Mesendoderm (in vitro differentiated cells): ENCODE measurements at regions not wholly inside any gene's neighbourhood (a gene's known extent, or its start where the extent isn't known, plus 50 kb on each side); places are given as distances from the start of the nearest gene placed in this dataset.

ENCODE experiments used
- DNase-seq: peaks from one replicate; pipeline ENCODE4 v3.0.0; 2013
- H2AK5ac ChIP-seq: 2 replicates; pipeline ENCODE4 v1.6.1; 2013; ENCODE audit warnings: low read length, inconsistent platforms
- H2BK120ac ChIP-seq: 2 replicates; pipeline ENCODE4 v1.6.1; 2013; ENCODE audit warnings: low read depth, mild to moderate bottlenecking, low read length, moderate library complexity, mixed read lengths
- H2BK15ac ChIP-seq: replicated peaks from 2 replicates; pipeline ENCODE4 v1.6.1; 2013; ENCODE audit warnings: low read depth, mild to moderate bottlenecking, moderate library complexity
- H2BK5ac ChIP-seq: 2 replicates; pipeline ENCODE4 v1.6.1; 2013; ENCODE audit warnings: low read length, inconsistent platforms
- H3K18ac ChIP-seq: 2 replicates; pipeline ENCODE4 v1.6.1; 2013; ENCODE audit warnings: mild to moderate bottlenecking, low read length, mixed read lengths
- H3K23ac ChIP-seq: one replicate; pipeline ENCODE4 v1.6.1; 2013; ENCODE audit warnings: low read length
- H3K27ac ChIP-seq: 2 replicates; pipeline ENCODE4 v1.5.1; 2013; ENCODE audit warnings: low read depth, mild to moderate bottlenecking, inconsistent platforms, low read length, moderate library complexity
- H3K27me3 ChIP-seq: 2 replicates; pipeline ENCODE4 v1.6.1; 2013; ENCODE audit warnings: low read length, control low read depth, mild to moderate bottlenecking, inconsistent platforms; ENCODE audit not compliant: insufficient read depth, poor library complexity
- H3K36me3 ChIP-seq: 2 replicates; pipeline ENCODE4 v1.6.1; 2013; ENCODE audit warnings: low read length, inconsistent platforms; ENCODE audit not compliant: control insufficient read depth, insufficient read depth
- H3K4ac ChIP-seq: one replicate; pipeline ENCODE4 v1.6.1; 2013; ENCODE audit warnings: low read depth, mild to moderate bottlenecking, low read length, moderate library complexity
- H3K4me1 ChIP-seq: 2 replicates; pipeline ENCODE4 v1.6.1; 2013; ENCODE audit warnings: low read depth, low read length, inconsistent platforms; ENCODE audit not compliant: control insufficient read depth
- H3K4me2 ChIP-seq: 2 replicates; pipeline ENCODE4 v1.6.1; 2013; ENCODE audit warnings: low read length
- H3K4me3 ChIP-seq: 2 replicates; pipeline ENCODE4 v1.5.1; 2013; ENCODE audit warnings: mild to moderate bottlenecking, low read length
- H3K56ac ChIP-seq: one replicate; pipeline ENCODE4 v1.6.1; 2013; ENCODE audit warnings: low read length
- H3K79me1 ChIP-seq: 2 replicates; pipeline ENCODE4 v1.6.1; 2013; ENCODE audit warnings: low read length, inconsistent platforms
- H3K79me2 ChIP-seq: 2 replicates; pipeline ENCODE4 v1.6.1; 2013; ENCODE audit warnings: mild to moderate bottlenecking, low read length; ENCODE audit not compliant: control insufficient read depth, insufficient read depth
- H3K9ac ChIP-seq: 2 replicates; pipeline ENCODE4 v1.6.1; 2013; ENCODE audit warnings: low read length, inconsistent platforms
- H4K5ac ChIP-seq: one replicate; pipeline ENCODE4 v1.6.1; 2013; ENCODE audit warnings: low read length
- H4K8ac ChIP-seq: one replicate; pipeline ENCODE4 v1.6.1; 2013; ENCODE audit warnings: low read depth, mild to moderate bottlenecking, control low read depth, low read length, moderate library complexity
- WGBS: extraction: QIAGEN DNeasy Blood & Tissue Kit; methylation state at CpG from one replicate; pipeline ENCODE4 v1.1.7; 2013; ENCODE audit warnings: low lambda C conversion rate, missing lambda C conversion rate; ENCODE audit not compliant: insufficient coverage; ENCODE audit errors: extremely low coverage; 5-methylcytosine and 5-hydroxymethylcytosine counted together

GRCh38 chr3:153379516-153379915 lies 217.5 kb downstream of the RAP2B start:
- no peaks in the 10 kb centered on the region for H3K36me3 ChIP-seq
- H4K8ac ChIP-seq, result no peak overlapping the region
- no peak overlapping the region for H2BK15ac ChIP-seq
- H3K4ac ChIP-seq, result no peak overlapping the region
- H3K4me3 ChIP-seq, result no peak overlapping the region
- H4K5ac ChIP-seq, result no peak overlapping the region
- no peak overlapping the region for H2BK5ac ChIP-seq
- no peak overlapping the region for H3K18ac ChIP-seq
- no peaks in the 10 kb centered on the region for H3K79me1 ChIP-seq
- no peak overlapping the region for H2AK5ac ChIP-seq
- no peaks in the 10 kb centered on the region for H3K4me1 ChIP-seq
- H3K27ac ChIP-seq, result no peak overlapping the region
- no peak overlapping the region for H3K9ac ChIP-seq
- no peak overlapping the region for H2BK120ac ChIP-seq
- no peaks in the 10 kb centered on the region for H3K27me3 ChIP-seq
- H3K23ac ChIP-seq, result no peak overlapping the region
- no peaks in the 10 kb centered on the region for H3K79me2 ChIP-seq
- H3K4me2 ChIP-seq, result no peak overlapping the region
- no peak for DNase-seq
- H3K56ac ChIP-seq, result no peak overlapping the region
- no CpG with 5 or more reads among the region's 1 CpG for WGBS

GRCh38 chr3:153385343-153385742 lies 223.3 kb downstream of the RAP2B start:
- Histone ChIP-seq H3K18ac (no peak overlapping the region), H2BK15ac (no peak overlapping the region), H3K79me2 (no peaks in the 10 kb centered on the region), H3K9ac (no peak overlapping the region), H3K4me2 (no peak overlapping the region), H3K4ac (no peak overlapping the region), H4K5ac (no peak overlapping the region), H3K23ac (no peak overlapping the region), H2BK120ac (no peak overlapping the region), H2BK5ac (no peak overlapping the region), H3K56ac (no peak overlapping the region), H3K4me1 (no peaks in the 10 kb centered on the region), H3K79me1 (no peaks in the 10 kb centered on the region), H3K4me3 (no peak overlapping the region), H3K27me3 (no peaks in the 10 kb centered on the region), H3K36me3 (no peaks in the 10 kb centered on the region), H4K8ac (no peak overlapping the region), H3K27ac (no peak overlapping the region), H2AK5ac (no peak overlapping the region)
- DNase-seq, result no peak

GRCh38 chr3:153392363-153392762 lies 230.3 kb downstream of the RAP2B start:
- no peak overlapping the region for H2BK120ac ChIP-seq
- H3K36me3 ChIP-seq, result no peaks in the 10 kb centered on the region
- no peak overlapping the region for H3K18ac ChIP-seq
- H2BK5ac ChIP-seq, result no peak overlapping the region
- no peaks in the 10 kb centered on the region for H3K4me1 ChIP-seq
- no peak overlapping the region for H3K23ac ChIP-seq
- H3K56ac ChIP-seq, result no peak overlapping the region
- H4K8ac ChIP-seq, result no peak overlapping the region
- no peak overlapping the region for H3K4me3 ChIP-seq
- no peak overlapping the region for H2AK5ac ChIP-seq
- H3K79me2 ChIP-seq, result no peaks in the 10 kb centered on the region
- no peak overlapping the region for H3K27ac ChIP-seq
- no CpG with 5 or more reads among the region's 2 CpGs for whole genome bisulfite sequencing
- H4K5ac ChIP-seq, result no peak overlapping the region
- H3K79me1 ChIP-seq, result no peaks in the 10 kb centered on the region
- H2BK15ac ChIP-seq, result no peak overlapping the region
- H3K4me2 ChIP-seq, result no peak overlapping the region
- no peaks in the 10 kb centered on the region for H3K27me3 ChIP-seq
- H3K9ac ChIP-seq, result no peak overlapping the region
- H3K4ac ChIP-seq, result no peak overlapping the region
- no peak for DNase-seq

GRCh38 chr3:153394017-153394416 lies 232.0 kb downstream of the RAP2B start:
- no peak overlapping the region for H3K9ac ChIP-seq
- no peak overlapping the region for H2BK15ac ChIP-seq
- no peak overlapping the region for H3K4me2 ChIP-seq
- no peak overlapping the region for H3K4me3 ChIP-seq
- H3K79me2 ChIP-seq, result no peaks in the 10 kb centered on the region
- no peak overlapping the region for H2AK5ac ChIP-seq
- H3K56ac ChIP-seq, result no peak overlapping the region
- H3K27ac ChIP-seq, result no peak overlapping the region
- H2BK120ac ChIP-seq, result no peak overlapping the region
- H3K23ac ChIP-seq, result no peak overlapping the region
- WGBS, result no CpG with 5 or more reads among the region's 1 CpG
- no peaks in the 10 kb centered on the region for H3K79me1 ChIP-seq
- no peak overlapping the region for H3K4ac ChIP-seq
- no peak overlapping the region for H4K5ac ChIP-seq
- no peak overlapping the region for H4K8ac ChIP-seq
- no peaks in the 10 kb centered on the region for H3K4me1 ChIP-seq
- no peak overlapping the region for H3K18ac ChIP-seq
- H2BK5ac ChIP-seq, result no peak overlapping the region
- H3K36me3 ChIP-seq, result no peaks in the 10 kb centered on the region
- H3K27me3 ChIP-seq, result no peaks in the 10 kb centered on the region
- DNase-seq, result no peak

GRCh38 chr3:153396581-153396980 lies 234.6 kb downstream of the RAP2B start:
- no peaks in the 10 kb centered on the region for H3K27me3 ChIP-seq
- no peaks in the 10 kb centered on the region for H3K36me3 ChIP-seq
- no peak overlapping the region for H3K18ac ChIP-seq
- H2AK5ac ChIP-seq, result no peak overlapping the region
- no peak overlapping the region for H3K4ac ChIP-seq
- WGBS, result no CpG with 5 or more reads among the region's 2 CpGs
- H3K27ac ChIP-seq, result no peak overlapping the region
- H3K79me1 ChIP-seq, result no peaks in the 10 kb centered on the region
- H3K4me3 ChIP-seq, result no peak overlapping the region
- no peak overlapping the region for H2BK120ac ChIP-seq
- H4K5ac ChIP-seq, result no peak overlapping the region
- H2BK15ac ChIP-seq, result no peak overlapping the region
- no peaks in the 10 kb centered on the region for H3K79me2 ChIP-seq
- no peak overlapping the region for H4K8ac ChIP-seq
- no peak overlapping the region for H3K23ac ChIP-seq
- H3K9ac ChIP-seq, result no peak overlapping the region
- H3K4me2 ChIP-seq, result no peak overlapping the region
- H3K4me1 ChIP-seq, result no peaks in the 10 kb centered on the region
- H2BK5ac ChIP-seq, result no peak overlapping the region
- H3K56ac ChIP-seq, result no peak overlapping the region
- no peak for DNase-seq

- Histone ChIP-seq H3K4me1 (no peaks in the 10 kb centered on the region), H3K4me3 (no peak overlapping the region), H2BK120ac (no peak overlapping the region), H3K18ac (no peak overlapping the region), H3K23ac (no peak overlapping the region), H3K36me3 (no peaks in the 10 kb centered on the region), H3K79me1 (no peaks in the 10 kb centered on the region), H3K9ac (no peak overlapping the region), H3K27ac (no peak overlapping the region), H4K5ac (no peak overlapping the region), H3K4ac (no peak overlapping the region), H3K56ac (no peak overlapping the region), H2BK5ac (no peak overlapping the region), H2AK5ac (no peak overlapping the region), H4K8ac (no peak overlapping the region), H3K27me3 (no peaks in the 10 kb centered on the region), H3K4me2 (no peak overlapping the region), H2BK15ac (no peak overlapping the region), H3K79me2 (no peaks in the 10 kb centered on the region)
- no peak for DNase-seq
- no CpG with 5 or more reads among the region's 2 CpGs for WGBS
These were observed 235.8 kb downstream of the RAP2B start for GRCh38 chr3:153397794-153398193.
